ENCODE measurements at regions not wholly inside any gene's neighbourhood (a gene's known extent, or its start where the extent isn't known, plus 50 kb on each side); places are given as distances from the start of the nearest gene placed in this dataset.

GRCh38 chr16:8200839-8201238 lies 389.5 kb downstream of the TMEM114 start:
- Histone ChIP-seq H3K4me1 (ENCODE audit: insufficient read depth, low read length) (0 out of 2 replicates have a peak, but pooled peaks cover 6% of the 10 kb centered on the region), H3K36me3 (ENCODE audit: insufficient read depth, low read length) (no peaks in the 10 kb centered on the region), H3K9me3 (ENCODE audit: control insufficient read depth, insufficient read depth, low read length) (peaks cover 14% of the 10 kb centered on the region), H3K9ac (ENCODE audit: low read depth, low read length) (no peak overlapping the region)

GRCh38 chr16:8199390-8199789 lies 390.9 kb downstream of the TMEM114 start:
- 0 out of 2 replicates have a peak, but pooled peaks cover 6% of the 10 kb centered on the region for H3K4me1 ChIP-seq (ENCODE audit: insufficient read depth, low read length)
- peaks cover 14% of the 10 kb centered on the region for H3K9me3 ChIP-seq (ENCODE audit: control insufficient read depth, insufficient read depth, low read length)
- H3K9ac ChIP-seq (ENCODE audit: low read depth, low read length): no peak overlapping the region
- H3K36me3 ChIP-seq (ENCODE audit: insufficient read depth, low read length): no peaks in the 10 kb centered on the region

GRCh38 chr16:8194794-8195193 lies 395.5 kb downstream of the TMEM114 start:
- Histone ChIP-seq H3K9ac (ENCODE audit: low read depth, low read length) (no peak overlapping the region), H3K9me3 (ENCODE audit: control insufficient read depth, insufficient read depth, low read length) (0 out of 2 replicates have a peak, but pooled peaks cover 3% of the 10 kb centered on the region), H3K36me3 (ENCODE audit: insufficient read depth, low read length) (no peaks in the 10 kb centered on the region), H3K4me1 (ENCODE audit: insufficient read depth, low read length) (0 out of 2 replicates have a peak, but pooled peaks cover 6% of the 10 kb centered on the region)

- Histone ChIP-seq H3K9me3 (ENCODE audit: control insufficient read depth, insufficient read depth, low read length) (0 out of 2 replicates have a peak, but pooled peaks cover 3% of the 10 kb centered on the region), H3K36me3 (ENCODE audit: insufficient read depth, low read length) (no peaks in the 10 kb centered on the region), H3K4me1 (ENCODE audit: insufficient read depth, low read length) (0 out of 2 replicates have a peak, but pooled peaks cover 6% of the 10 kb centered on the region), H3K9ac (ENCODE audit: low read depth, low read length) (no peak overlapping the region)
These were observed 401.5 kb downstream of the TMEM114 start for GRCh38 chr16:8188841-8189240.

GRCh38 chr16:8187782-8188372 lies 402.4 kb downstream of the TMEM114 start:
- Histone ChIP-seq H3K9ac (ENCODE audit: low read depth, low read length) (no peak overlapping the region), H3K4me1 (ENCODE audit: insufficient read depth, low read length) (0 out of 2 replicates have a peak, but pooled peaks cover 6% of the 10 kb centered on the region), H3K9me3 (ENCODE audit: control insufficient read depth, insufficient read depth, low read length) (0 out of 2 replicates have a peak, but pooled peaks cover 3% of the 10 kb centered on the region), H3K36me3 (ENCODE audit: insufficient read depth, low read length) (no peaks in the 10 kb centered on the region)

- Histone ChIP-seq H3K9me3 (ENCODE audit: control insufficient read depth, insufficient read depth, low read length) (no peaks in the 10 kb centered on the region), H3K36me3 (ENCODE audit: insufficient read depth, low read length) (no peaks in the 10 kb centered on the region), H3K4me1 (ENCODE audit: insufficient read depth, low read length) (peaks cover 9% of the 10 kb centered on the region), H3K9ac (ENCODE audit: low read depth, low read length) (no peak overlapping the region)
These were observed 405.5 kb downstream of the TMEM114 start for GRCh38 chr16:8184854-8185253.

GRCh38 chr16:8183176-8184099 lies 406.9 kb downstream of the TMEM114 start:
- Histone ChIP-seq H3K4me1 (ENCODE audit: insufficient read depth, low read length) (peaks cover 7% of the 10 kb centered on the region), H3K9ac (ENCODE audit: low read depth, low read length) (no peak overlapping the region), H3K36me3 (ENCODE audit: insufficient read depth, low read length) (no peaks in the 10 kb centered on the region), H3K9me3 (ENCODE audit: control insufficient read depth, insufficient read depth, low read length) (no peaks in the 10 kb centered on the region)

GRCh38 chr16:8182761-8183160 lies 407.6 kb downstream of the TMEM114 start:
- H3K4me1 ChIP-seq (ENCODE audit: insufficient read depth, low read length): peaks cover 13% of the 10 kb centered on the region
- no peak overlapping the region for H3K9ac ChIP-seq (ENCODE audit: low read depth, low read length)
- H3K9me3 ChIP-seq (ENCODE audit: control insufficient read depth, insufficient read depth, low read length): no peaks in the 10 kb centered on the region
- H3K36me3 ChIP-seq (ENCODE audit: insufficient read depth, low read length): no peaks in the 10 kb centered on the region

- Histone ChIP-seq H3K9me3 (ENCODE audit: control insufficient read depth, insufficient read depth, low read length) (no peaks in the 10 kb centered on the region), H3K9ac (ENCODE audit: low read depth, low read length) (no peak overlapping the region), H3K4me1 (ENCODE audit: insufficient read depth, low read length) (peaks cover 13% of the 10 kb centered on the region), H3K36me3 (ENCODE audit: insufficient read depth, low read length) (no peaks in the 10 kb centered on the region)
These were observed 410.7 kb downstream of the TMEM114 start for GRCh38 chr16:8179615-8180014.

- no peaks in the 10 kb centered on the region for H3K9me3 ChIP-seq (ENCODE audit: control insufficient read depth, insufficient read depth, low read length)
- no peaks in the 10 kb centered on the region for H3K36me3 ChIP-seq (ENCODE audit: insufficient read depth, low read length)
- peaks cover 13% of the 10 kb centered on the region for H3K4me1 ChIP-seq (ENCODE audit: insufficient read depth, low read length)
- peak overlapping the region; percentile 15 for H3K9ac ChIP-seq (ENCODE audit: low read depth, low read length)
These were observed 412.0 kb downstream of the TMEM114 start for GRCh38 chr16:8178271-8178670.

GRCh38 chr16:8175411-8175810 lies 414.9 kb downstream of the TMEM114 start:
- peaks cover 13% of the 10 kb centered on the region for H3K4me1 ChIP-seq (ENCODE audit: insufficient read depth, low read length)
- no peaks in the 10 kb centered on the region for H3K9me3 ChIP-seq (ENCODE audit: control insufficient read depth, insufficient read depth, low read length)
- no peak overlapping the region for H3K9ac ChIP-seq (ENCODE audit: low read depth, low read length)
- H3K36me3 ChIP-seq (ENCODE audit: insufficient read depth, low read length): no peaks in the 10 kb centered on the region

GRCh38 chr16:8173111-8173644 lies 417.1 kb downstream of the TMEM114 start:
- H3K4me1 ChIP-seq (ENCODE audit: insufficient read depth, low read length): peaks cover 4% of the 10 kb centered on the region; the same call in 1 of the 2 replicates
- no peaks in the 10 kb centered on the region for H3K36me3 ChIP-seq (ENCODE audit: insufficient read depth, low read length)
- no peaks in the 10 kb centered on the region for H3K9me3 ChIP-seq (ENCODE audit: control insufficient read depth, insufficient read depth, low read length)
- H3K9ac ChIP-seq (ENCODE audit: low read depth, low read length): no peak overlapping the region

GRCh38 chr16:8172551-8172950 lies 417.8 kb downstream of the TMEM114 start:
- Histone ChIP-seq H3K9ac (ENCODE audit: low read depth, low read length) (no peak overlapping the region), H3K4me1 (ENCODE audit: insufficient read depth, low read length) (no peaks in the 10 kb centered on the region), H3K36me3 (ENCODE audit: insufficient read depth, low read length) (no peaks in the 10 kb centered on the region)

GRCh38 chr16:8168016-8168415 lies 422.3 kb downstream of the TMEM114 start:
- H3K4me1 ChIP-seq (ENCODE audit: insufficient read depth, low read length): no peaks in the 10 kb centered on the region
- H3K9me3 ChIP-seq (ENCODE audit: control insufficient read depth, insufficient read depth, low read length): no peaks in the 10 kb centered on the region
- no peaks in the 10 kb centered on the region for H3K36me3 ChIP-seq (ENCODE audit: insufficient read depth, low read length)
- no peak overlapping the region for H3K9ac ChIP-seq (ENCODE audit: low read depth, low read length)

More at GRCh38 chr16:8172551-8172950, 417.8 kb downstream of the TMEM114 start:
- H3K9me3 ChIP-seq (ENCODE audit: control insufficient read depth, insufficient read depth, low read length): no peaks in the 10 kb centered on the region
